Right atrium auricular region (tissue), 2 donors: ENCODE measurements at regions not wholly inside any gene's neighbourhood (a gene's known extent, or its start where the extent isn't known, plus 50 kb on each side); places are given as distances from the start of the nearest gene placed in this dataset.

ENCODE experiments used
- DNase-seq: peaks from one replicate; pipeline ENCODE4 v3.0.0-alpha.2; 2019; ENCODE audit warnings: low spot score
- H3K27ac ChIP-seq, 2 donors: fragments of 200-600 bp; sonication (generic); 1 replicate in 1 of 2; 2 replicates in 1 of 2; pipeline ENCODE4 v1.5.1; 2016 to 2019
- H3K27me3 ChIP-seq, 2 donors: fragments of 200-600 bp; sonication (generic); one replicate each; pipeline versions ENCODE4 v1.5.1 to v1.6.0; 2017 to 2019
- H3K36me3 ChIP-seq: fragments of 200-600 bp; sonication (generic); one replicate; pipeline ENCODE4 v1.5.1; 2016
- H3K4me1 ChIP-seq, 2 donors: fragments of 200-600 bp; sonication (generic); one replicate each; pipeline versions ENCODE4 v1.5.1 to v1.6.0; 2017 to 2019
- H3K4me3 ChIP-seq, 2 donors: fragments of 200-600 bp; sonication (generic); 1 replicate in 1 of 2; 2 replicates in 1 of 2; pipeline ENCODE4 v1.5.1; 2017 to 2019; ENCODE audit warnings: mild to moderate bottlenecking in 1 of 2, moderate library complexity in 1 of 2
- H3K9me3 ChIP-seq, 2 donors: fragments of 200-600 bp; sonication (generic); one replicate each; pipeline ENCODE4 v1.5.1; 2019
- TF ChIP-seq, protein P1 (sequence below), 2 donors: fragments of 200-600 bp; sonication (generic); IDR thresholded peaks; one replicate each; pipeline ENCODE4 v1.5.1; 2019; ENCODE audit warnings: antibody characterized with exemption in 2 of 2

GRCh38 chr4:156606554-156607477 lies 364.8 kb downstream of the PDGFC start:
- Histone ChIP-seq H3K27ac (no peak overlapping the region), H3K4me1 (no peaks in the 10 kb centered on the region), H3K27me3 (no peaks in the 10 kb centered on the region), H3K36me3 (no peaks in the 10 kb centered on the region), H3K4me3 (no peak overlapping the region), H3K9me3 (no peaks in the 10 kb centered on the region)
- DNase-seq = no peak
- TF ChIP-seq, protein P1, sequence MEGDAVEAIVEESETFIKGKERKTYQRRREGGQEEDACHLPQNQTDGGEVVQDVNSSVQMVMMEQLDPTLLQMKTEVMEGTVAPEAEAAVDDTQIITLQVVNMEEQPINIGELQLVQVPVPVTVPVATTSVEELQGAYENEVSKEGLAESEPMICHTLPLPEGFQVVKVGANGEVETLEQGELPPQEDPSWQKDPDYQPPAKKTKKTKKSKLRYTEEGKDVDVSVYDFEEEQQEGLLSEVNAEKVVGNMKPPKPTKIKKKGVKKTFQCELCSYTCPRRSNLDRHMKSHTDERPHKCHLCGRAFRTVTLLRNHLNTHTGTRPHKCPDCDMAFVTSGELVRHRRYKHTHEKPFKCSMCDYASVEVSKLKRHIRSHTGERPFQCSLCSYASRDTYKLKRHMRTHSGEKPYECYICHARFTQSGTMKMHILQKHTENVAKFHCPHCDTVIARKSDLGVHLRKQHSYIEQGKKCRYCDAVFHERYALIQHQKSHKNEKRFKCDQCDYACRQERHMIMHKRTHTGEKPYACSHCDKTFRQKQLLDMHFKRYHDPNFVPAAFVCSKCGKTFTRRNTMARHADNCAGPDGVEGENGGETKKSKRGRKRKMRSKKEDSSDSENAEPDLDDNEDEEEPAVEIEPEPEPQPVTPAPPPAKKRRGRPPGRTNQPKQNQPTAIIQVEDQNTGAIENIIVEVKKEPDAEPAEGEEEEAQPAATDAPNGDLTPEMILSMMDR (IDR thresholded peaks at IDR 0.05) = no peak

DNA sequence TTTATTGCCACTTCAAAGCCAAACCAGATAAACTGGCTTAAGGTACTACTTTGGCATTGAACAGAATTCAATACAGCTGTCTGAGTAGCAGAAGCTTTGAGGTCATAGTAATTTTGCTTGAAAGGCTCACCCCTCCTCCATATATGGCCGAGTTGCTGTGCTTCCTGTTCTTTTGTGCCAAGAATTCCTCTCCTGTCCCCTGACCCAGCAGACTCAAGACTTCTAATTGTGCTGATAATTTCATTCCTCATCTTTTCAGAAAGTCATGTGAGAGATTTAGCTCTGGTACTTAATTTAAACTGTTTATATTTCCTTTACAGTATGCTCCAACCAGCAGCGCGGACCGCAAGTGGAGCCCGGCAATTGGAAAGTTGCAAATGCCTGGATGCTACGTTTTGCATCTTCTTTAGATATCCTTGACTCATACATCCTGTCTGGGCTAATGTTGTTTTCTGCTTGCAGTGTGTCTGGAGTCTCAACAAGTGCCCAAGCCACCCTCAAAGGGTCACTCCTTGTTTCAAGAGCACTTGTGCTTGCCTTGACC lies 373.4 kb downstream of the PDGFC start:
- TF ChIP-seq, protein P1 (IDR thresholded peaks at IDR 0.05) = no peak
- no peak for DNase-seq
- Histone ChIP-seq H3K9me3 (no peaks in the 10 kb centered on the region), H3K36me3 (no peaks in the 10 kb centered on the region), H3K4me3 (no peak overlapping the region), H3K27ac (no peak overlapping the region), H3K4me1 (no peaks in the 10 kb centered on the region), H3K27me3 (no peaks in the 10 kb centered on the region)

DNA sequence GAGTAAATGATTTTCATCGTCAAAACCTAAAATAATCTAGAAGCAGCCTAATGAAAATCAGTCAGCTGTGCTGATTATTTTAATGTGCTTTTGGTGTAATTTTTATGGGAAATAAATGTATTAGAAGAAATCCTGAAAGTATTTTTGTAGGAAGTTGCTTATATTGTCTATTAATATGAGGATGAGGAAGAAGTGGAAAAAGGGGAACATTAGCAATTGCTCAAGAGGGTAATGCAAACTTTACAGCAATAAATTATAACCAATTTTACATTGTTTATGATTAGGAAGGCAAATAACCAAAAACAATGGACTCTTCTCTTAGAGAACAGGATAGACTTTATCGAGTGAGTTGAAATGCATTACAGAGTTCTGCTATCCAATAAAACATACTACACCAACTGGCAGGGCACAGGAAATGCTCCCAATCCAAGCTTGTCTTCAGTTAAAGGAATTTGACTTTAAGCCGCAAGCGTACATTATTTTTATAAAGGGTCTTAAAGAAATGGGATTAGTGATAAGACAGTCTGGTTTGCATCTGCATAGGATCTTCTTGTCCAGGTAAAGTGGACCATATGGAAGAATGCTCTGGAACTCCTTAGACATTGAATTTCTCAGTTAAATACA lies 374.8 kb downstream of the PDGFC start:
- DNase-seq = no peak
- H3K36me3 ChIP-seq = no peaks in the 10 kb centered on the region
- H3K9me3 ChIP-seq = no peaks in the 10 kb centered on the region
- H3K27me3 ChIP-seq = no peaks in the 10 kb centered on the region
- TF ChIP-seq, protein P1 (IDR thresholded peaks at IDR 0.05) = no peak
- no peak overlapping the region for H3K27ac ChIP-seq
- no peaks in the 10 kb centered on the region for H3K4me1 ChIP-seq
- no peak overlapping the region for H3K4me3 ChIP-seq

- no peaks in the 10 kb centered on the region for H3K4me1 ChIP-seq
- no peaks in the 10 kb centered on the region for H3K27me3 ChIP-seq
- no peak overlapping the region for H3K4me3 ChIP-seq
- H3K36me3 ChIP-seq = no peaks in the 10 kb centered on the region
- no peaks in the 10 kb centered on the region for H3K9me3 ChIP-seq
- DNase-seq = no peak
- no peak overlapping the region for H3K27ac ChIP-seq
- TF ChIP-seq, protein P1 (IDR thresholded peaks at IDR 0.05) = no peak
Observed at GRCh38 chr4:156596026-156596425, 375.6 kb downstream of the PDGFC start.

DNA sequence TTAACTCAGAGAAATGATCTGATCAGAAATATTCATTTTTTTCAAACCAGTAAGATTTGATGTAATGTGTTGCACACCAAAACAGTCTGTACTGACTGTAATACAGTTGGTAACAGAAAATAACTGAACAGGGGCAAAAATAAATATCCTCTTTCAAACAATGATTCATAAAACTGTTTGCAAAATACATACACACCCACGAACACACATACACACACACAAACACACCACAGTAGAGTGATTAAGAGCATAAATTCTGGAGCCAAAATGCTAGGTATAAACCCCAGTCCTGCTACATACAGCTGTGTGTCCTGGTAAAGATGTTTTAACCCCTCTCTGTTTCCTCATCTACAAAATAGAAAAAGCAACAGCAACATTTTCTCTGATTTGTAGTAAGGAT lies 376.6 kb downstream of the PDGFC start:
- Histone ChIP-seq H3K27ac (no peak overlapping the region), H3K4me1 (no peaks in the 10 kb centered on the region), H3K4me3 (no peak overlapping the region), H3K9me3 (no peaks in the 10 kb centered on the region), H3K36me3 (no peaks in the 10 kb centered on the region), H3K27me3 (no peaks in the 10 kb centered on the region)
- TF ChIP-seq, protein P1 (IDR thresholded peaks at IDR 0.05) = no peak
- DNase-seq = no peak
